B cell (primary cell): ENCODE measurements at regions not wholly inside any gene's neighbourhood (a gene's known extent, or its start where the extent isn't known, plus 50 kb on each side); places are given as distances from the start of the nearest gene placed in this dataset.

Experiments
- EZH2 ChIP-seq: IDR thresholded peaks from 2 replicates; pipeline ENCODE4 v1.6.1; 2012; ENCODE audit warnings: borderline replicate concordance, low read depth, mild to moderate bottlenecking, moderate library complexity, low read length; ENCODE audit not compliant: insufficient read depth, poor library complexity, severe bottlenecking
- TF ChIP-seq, protein P1 (sequence below): fragments of 200-600 bp; IDR thresholded peaks from one replicate; pipeline ENCODE4 v1.8.0; 2022; ENCODE audit warnings: antibody characterized with exemption, mild to moderate bottlenecking

DNA sequence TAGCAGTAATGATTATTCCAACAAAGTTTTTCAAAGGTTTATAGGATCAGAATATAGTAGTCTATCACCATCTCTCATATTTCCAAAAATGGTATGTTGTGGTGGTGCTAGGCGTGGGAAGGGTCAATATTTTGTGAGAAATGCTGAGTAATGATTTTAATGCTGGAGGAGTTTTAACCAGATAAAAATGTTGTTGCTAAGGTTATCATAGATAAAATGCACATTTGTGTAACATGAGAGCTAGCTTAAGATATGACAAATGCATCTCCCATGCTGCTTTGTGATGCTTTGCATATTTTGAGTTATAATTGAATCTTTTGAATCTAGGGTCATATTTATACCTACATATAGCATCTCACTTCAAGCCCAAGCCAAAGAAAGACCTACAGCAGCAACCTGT is 103.9 kb upstream of the ROBO1 start:
- TF ChIP-seq, protein P1, sequence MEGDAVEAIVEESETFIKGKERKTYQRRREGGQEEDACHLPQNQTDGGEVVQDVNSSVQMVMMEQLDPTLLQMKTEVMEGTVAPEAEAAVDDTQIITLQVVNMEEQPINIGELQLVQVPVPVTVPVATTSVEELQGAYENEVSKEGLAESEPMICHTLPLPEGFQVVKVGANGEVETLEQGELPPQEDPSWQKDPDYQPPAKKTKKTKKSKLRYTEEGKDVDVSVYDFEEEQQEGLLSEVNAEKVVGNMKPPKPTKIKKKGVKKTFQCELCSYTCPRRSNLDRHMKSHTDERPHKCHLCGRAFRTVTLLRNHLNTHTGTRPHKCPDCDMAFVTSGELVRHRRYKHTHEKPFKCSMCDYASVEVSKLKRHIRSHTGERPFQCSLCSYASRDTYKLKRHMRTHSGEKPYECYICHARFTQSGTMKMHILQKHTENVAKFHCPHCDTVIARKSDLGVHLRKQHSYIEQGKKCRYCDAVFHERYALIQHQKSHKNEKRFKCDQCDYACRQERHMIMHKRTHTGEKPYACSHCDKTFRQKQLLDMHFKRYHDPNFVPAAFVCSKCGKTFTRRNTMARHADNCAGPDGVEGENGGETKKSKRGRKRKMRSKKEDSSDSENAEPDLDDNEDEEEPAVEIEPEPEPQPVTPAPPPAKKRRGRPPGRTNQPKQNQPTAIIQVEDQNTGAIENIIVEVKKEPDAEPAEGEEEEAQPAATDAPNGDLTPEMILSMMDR = no peak
- no peak for TF ChIP-seq EZH2
